ENCODE measurements at regions not wholly inside any gene's neighbourhood (a gene's known extent, or its start where the extent isn't known, plus 50 kb on each side); places are given as distances from the start of the nearest gene placed in this dataset.
"Not testable (repeated sequence)": the region's sequence is repeated elsewhere in the genome, so short reads cannot be mapped to it uniquely, and the experiment has no call there.

DNA sequence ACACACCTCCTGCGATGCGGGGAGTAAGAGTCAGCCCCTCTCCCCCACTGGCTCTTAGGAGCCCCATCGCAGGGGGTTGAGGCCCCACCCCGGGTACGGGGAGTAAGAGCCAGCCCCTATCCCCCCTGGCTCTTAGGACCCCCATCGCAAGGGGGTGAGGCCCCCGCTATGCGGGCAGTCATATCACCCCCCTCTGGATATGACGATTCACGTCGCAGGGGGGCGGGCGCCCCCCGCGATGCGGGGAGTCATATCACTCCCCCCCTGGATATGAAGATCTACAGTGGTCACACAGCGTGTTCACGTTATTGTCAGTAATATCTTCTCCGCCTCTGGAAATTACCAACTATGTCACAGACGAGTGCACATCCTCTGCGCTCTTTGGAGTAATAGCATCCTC lies 61.1 kb downstream of the DEFB131A start:
- DNase-seq = not testable (repeated sequence)

DNA sequence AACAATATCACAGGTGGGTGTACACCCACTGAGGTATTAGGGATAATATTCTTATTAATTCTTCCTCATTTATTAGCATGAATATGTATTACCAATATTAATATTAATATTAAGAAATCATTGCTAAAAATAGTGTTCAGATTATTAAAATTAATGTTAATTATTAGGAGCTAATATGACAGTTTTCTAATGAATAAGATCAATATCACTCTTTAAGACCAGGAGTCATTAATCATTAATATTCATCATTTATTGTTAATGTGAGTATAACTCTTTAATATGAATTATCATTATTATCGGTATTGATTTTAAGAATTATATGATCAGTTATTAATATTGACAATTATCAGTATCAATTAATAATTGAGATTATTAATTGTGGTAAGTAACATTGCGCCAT lies 62.5 kb downstream of the DEFB131A start:
- not testable (repeated sequence) for DNase-seq

DNA sequence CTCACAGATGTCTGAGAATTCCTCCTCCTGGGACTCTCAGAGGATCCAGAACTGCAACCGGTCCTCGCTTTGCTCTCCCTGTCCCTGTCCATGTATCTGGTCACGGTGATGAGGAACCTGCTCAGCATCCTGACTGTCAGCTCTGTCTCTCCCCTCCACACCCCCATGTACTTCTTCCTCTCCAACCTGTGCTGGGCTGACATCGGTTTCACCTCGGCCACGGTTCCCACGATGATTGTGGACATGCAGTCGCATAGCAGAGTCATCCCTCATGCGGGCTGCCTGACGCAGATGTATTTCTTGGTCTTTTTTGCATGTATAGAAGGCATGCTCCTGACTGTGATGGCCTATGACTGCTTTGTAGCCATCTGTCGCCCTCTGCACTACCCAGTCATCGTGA lies 68.7 kb downstream of the DEFB131A start:
- not testable (repeated sequence) for DNase-seq

DNA sequence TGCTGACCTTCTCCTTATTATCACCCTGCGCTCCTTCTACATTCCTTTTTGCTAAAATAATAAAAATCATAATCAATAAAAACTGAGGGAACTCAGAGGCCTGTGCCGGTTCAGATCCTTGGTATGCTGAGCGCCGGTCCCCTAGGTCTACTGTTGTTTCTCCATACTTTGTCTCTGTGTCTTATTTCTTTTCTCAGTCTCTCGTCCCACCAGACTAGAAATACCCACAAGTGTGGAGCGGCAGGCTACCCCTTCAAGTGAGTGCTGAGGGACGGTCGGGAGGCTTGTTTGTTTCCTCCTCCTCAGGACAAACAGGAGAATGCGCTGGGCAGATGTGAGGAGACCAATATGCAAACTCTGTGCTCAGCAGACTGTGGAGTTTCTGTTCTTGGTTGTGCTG lies 75.4 kb downstream of the DEFB131A start:
- not testable (repeated sequence) for DNase-seq

DNA sequence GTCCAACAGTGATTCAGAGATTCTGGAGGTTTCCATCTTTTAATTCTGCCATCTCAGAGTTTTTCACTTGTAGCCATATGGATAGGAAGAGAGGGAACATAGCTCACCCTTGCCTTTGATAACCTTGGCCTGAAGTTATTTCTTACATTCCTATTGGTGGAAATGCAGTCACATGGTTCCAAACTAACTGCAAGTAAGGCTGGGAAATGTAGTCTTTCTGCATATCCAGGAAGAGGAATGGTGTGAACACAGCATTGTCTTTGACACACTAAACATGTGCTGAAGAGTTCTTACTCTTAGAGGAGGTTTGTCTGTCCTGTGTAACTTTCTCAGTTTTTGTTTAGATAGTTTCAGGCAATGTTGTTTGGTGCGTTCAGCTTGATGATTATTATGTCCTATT lies 78.7 kb downstream of the DEFB131A start:
- DNase-seq = not testable (repeated sequence)

DNA sequence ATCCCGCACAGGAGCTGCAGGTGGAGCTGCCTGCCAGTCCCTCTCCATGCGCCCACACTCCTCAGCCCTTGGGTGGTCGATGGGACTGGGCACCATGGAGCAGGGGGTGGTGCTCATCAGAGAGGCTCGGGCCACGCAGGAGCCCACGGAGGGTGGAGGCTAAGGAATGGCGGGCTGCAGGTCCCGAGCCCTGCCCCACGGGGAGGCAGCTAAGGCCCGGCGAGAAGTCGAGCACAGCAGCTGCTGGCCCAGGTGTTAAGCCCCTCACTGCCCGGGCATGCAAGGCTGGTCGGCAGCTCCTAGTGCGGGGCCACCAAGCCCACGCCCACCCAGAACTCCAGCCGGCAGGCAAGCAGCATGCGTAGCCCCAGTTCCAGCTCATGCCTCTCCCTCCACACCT lies 80.2 kb downstream of the DEFB131A start:
- DNase-seq = not testable (repeated sequence)

DNA sequence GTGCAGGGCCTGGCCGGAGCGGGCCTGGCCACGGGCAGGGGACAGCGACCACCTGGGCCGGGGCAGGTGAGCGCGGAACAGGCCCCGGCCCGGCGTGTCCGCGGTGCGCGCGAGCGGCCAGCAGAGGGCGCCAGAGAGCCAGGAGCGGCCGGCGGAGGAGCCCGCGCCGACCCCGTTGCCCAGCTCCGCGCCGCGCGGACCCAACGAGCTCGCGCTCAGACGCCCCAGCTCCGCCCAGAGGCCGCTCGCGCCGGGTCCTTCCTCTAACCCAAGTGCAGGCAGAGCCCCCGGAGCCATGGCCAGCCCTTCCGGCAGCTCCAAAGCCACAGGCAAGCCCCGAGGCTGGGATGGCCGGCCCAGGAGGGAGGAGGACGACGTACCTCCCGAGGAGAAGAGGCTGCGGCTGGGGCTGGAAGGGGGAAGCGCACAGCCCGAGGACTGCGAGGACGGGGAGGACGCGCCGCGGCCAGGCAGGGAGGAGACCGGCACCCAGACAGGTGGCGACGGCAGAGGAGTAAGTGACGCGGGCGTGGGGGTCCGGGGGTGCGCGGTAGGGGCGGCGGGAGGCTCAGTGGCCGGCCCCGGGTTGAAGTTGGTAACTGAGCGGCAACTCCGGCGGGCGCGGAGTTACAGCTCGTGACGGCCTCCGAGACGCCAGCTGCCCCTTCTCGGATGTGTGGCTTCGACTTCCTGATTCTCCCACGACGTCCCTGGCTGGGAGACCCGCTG lies 88.1 kb downstream of the DEFB131A start:
- DNase-seq = peak; percentile 61

DNA sequence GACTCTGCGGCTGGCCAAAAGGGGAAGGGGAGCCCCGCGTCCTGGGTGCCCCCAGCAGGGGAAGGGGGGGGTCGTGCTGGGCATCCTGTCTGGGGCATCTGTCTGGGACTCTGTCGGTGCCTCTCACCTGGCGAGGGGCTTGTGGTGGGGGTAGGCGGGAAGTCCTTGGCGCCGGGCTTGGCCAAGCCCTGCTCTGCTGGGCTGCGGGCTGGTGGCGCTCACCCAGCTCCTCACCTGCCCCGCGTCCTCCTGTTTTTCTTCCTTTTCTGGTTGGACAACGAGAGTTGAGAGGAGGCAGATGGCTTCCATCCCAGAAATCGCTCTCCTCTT lies 88.6 kb downstream of the DEFB131A start:
- DNase-seq = not testable (repeated sequence)

DNA sequence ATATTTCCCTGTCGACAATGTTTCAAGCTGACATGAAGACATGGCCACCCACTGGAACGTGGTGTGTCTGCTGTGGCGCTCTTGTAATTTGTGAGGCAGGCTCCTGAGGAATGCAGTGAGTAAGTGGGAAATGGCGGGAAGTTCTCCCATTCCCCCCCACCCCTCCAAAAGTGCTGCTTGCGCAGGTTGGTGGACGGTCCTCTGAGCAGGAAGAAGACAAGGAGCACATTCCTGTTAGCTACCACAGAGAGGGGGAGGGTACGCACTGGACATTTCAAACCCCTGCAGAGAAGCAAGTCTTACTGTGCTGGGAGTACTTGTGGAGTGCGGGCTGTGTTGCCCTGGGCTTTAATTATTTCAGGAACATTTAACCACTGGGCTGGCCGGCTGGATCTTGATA lies 92.9 kb downstream of the DEFB131A start:
- DNase-seq = peak; percentile 24

DNA sequence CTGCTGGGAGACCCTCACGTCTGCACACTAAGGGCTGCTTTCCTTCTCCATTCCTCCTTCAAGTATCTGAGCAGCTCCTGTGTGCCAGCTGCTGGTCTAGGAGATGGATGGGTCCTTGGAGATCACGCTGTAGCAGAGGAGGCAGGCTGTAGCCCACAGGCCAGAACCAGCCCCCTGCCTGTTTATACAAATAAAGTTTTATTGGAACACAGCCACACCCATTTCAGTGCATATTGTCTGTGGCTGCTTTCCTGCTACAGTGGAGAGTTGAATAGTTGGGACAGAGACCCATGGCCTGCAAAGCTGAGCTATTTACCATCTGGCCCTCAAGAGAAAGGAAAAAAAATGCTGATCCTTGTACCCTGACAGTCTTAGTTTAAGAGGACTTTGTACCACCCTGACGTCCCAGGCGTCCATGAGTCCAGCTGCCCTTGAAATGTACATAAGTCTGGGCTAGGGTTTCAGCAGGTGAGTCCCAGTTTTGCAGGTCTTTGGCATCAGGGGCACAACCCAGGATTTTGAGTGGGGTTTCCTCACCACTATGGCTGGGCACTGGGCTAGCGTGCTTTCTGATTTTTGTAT lies 95.8 kb downstream of the DEFB131A start:
- DNase-seq = not testable (repeated sequence)

DNA sequence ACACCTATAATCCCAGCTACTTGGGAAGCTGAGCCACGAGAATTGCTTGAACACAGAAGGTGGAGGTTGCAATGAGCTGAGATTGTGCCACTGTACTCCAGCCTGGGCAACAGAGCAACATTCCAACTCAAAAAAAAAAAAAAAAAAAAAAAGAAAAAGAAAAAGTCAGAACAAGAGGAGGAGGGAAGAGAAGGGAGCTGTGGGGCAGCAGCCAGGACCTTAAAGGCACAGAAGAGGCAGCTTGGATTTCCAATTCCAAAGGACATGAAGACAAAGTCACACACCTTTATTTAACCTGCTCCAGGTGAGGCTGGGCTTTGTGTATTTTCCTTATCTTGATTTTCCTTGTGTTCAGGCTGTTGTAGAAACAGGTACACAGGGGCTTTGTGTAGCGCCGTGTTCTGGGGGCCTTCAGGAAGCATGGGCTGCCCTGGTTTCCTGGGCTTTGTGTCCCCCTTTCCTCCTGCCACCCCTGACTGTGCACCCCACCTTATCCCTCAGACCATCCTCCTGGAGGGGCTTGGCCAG lies 97.2 kb downstream of the DEFB131A start:
- DNase-seq = not testable (repeated sequence)

DNA sequence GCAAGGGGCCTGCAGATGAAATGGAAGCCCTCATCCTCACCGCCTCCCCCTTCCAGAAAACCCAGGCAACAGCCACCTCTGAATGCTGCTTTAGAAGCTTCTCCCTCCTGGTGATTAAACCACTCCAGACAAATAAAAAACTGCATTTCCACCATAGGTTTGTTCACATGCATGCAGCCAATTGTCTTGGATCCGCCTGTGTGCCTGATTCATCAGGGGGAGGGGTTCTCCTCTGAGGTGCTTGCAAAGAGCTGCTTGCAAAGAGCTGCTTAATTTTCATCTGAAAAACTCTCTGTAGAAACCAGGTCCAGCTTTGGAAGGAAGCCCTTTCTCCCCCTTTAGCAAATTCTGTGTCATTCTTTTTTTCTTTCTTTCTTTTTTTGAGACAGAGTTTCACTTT lies 100.6 kb downstream of the DEFB131A start:
- not testable (repeated sequence) for DNase-seq

DNA sequence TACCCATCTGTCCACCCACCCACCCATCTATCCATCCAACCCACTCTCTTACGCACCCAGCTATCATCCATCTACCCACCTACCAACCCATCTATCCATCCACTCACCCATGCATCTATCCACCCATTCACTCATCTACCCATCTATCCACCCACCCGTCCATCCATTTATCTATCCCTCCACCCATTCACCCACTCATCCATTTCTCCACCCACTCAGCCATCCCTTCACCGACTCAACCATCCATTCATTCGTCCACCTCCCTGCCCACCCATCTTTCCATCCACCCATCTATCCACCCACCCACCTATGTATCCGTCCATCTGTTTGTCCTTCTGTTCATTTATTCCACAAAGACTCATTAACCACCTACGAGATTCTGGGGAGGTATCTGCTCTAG lies 103.3 kb downstream of the DEFB131A start:
- DNase-seq = not testable (repeated sequence)

DNA sequence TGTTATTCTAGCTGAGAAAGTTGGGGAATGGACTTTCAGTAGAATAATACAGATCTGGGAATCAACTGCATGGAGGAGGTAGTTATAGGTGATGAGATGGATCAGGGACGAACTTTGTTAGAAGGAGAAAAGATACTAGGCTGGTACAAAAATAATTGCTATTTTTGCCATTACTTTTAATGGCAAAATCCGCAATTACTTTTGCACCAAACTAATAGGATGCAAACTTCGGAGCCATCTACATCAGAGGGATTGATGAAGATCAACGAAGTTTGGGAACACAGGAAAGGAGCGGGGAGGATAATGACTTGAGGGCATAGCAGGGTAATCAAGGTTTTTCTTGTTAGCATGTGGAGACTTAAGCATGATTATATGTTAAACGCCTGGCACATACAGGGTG lies 111.9 kb downstream of the DEFB131A start:
- not testable (repeated sequence) for DNase-seq

DNA sequence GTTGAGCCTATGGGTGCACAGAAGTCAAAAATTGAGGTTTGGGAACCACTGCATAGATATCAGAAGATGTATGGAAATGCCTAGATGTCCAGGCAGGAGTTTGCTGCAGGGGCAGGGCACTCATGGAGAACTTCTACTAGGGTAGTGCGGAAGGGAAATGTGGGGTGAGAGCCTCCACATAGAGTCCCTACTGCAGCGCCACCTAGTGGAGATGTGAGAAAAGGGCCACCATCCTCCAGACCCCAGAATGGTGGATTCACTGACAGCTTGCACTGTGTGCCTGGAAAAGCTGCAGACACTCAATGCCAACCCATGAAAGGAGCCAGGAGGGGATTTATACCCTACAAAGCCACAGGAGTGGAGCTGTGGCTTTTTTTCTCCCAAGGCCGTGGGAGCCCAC lies 133.7 kb downstream of the DEFB131A start:
- not testable (repeated sequence) for DNase-seq

DNA sequence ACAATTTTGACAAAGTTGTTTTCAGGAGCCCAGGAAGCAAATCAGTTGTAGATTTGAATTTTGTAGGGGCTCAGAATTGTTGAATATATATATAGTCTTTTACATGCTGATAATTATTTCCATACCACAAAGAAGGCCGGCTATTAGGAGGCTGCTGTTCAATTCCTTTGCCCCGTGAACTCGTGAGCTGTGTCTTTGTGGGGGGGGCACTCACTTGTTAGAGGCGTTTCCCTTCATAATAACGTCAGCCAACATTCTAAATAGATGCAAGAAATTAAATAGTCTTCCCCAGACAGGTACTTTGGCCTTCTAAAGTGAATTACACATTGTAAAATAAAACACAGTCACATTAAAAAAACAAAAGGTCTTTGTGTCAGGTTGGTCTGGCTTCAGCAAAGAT lies 138.7 kb downstream of the DEFB131A start:
- DNase-seq = not testable (repeated sequence)

DNA sequence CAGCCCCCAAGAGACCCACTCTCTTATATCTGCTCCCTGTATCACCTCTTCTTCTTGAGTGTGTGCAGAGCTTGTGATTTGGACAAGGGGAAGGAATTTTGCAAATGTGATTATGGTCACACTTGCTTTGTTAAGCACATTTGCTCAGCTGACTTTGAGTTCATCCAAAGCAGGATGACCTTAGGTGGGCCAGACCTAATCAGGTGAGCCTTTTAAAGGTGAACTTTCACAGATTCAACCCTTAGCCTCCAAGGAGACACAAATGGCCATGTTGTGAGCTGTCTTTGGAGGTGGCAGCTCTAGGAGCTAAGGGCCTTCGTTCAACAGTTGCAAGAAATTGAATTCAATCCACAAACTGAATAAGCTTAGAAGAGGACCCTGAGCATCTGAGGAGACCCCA lies 147.8 kb downstream of the DEFB131A start:
- DNase-seq = no peak

DNA sequence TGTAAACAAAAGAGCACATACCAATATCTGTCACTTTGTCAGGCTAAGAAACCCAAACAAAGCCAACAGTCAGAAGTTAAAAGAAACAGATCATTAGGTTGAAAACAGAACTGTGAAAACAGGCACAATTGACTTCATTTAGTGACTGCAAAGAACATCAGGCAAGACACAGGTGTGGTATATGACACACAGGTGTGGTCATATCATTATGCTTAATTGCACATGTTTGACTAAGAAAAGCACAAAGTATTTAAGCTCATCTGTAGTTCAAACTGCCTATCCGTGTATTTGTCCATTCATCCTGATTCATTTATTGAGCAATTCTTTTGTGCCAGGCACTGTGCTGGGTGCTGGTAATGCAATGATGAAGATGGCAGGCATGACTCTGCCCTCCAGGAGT lies 150.7 kb downstream of the DEFB131A start:
- DNase-seq = no peak

DNA sequence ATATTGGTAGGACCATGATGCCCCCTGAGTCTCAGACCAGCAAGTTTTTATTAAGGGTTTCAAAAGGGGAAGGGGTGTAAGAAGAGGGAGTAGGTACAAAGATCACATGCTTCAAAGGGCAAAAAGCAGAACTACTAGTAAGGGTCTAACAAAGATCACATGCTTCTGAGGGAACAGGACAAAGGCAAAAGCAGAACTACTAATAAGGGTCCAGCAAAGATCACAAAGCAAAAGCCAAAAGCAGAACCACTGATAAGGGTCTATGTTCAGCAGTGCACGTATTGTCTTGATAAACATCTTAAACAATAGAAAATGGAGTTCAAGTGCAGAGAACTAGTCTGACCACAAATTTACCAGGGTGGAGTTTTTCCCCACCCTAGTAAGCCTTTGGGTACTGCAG lies 151.3 kb downstream of the DEFB131A start:
- DNase-seq = not testable (repeated sequence)

DNA sequence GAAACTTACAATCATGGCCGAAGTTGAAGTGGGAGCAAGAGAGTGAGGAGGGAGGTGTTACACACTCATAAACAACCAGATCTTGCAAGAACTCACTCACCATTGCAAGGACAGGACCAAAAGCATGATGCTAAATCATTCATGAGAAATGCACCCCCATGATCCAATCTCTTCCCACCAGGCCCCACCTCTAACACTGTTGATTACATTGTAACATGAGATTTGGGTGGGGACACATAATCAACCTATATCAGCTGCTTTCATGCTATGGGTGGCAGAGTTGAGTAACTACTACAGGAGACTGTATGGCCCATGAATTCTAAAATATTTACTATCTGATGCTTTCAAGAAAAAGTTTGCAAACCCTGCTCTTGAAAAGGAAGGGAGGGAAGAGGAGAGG lies 155.1 kb downstream of the DEFB131A start:
- no peak for DNase-seq

DNA sequence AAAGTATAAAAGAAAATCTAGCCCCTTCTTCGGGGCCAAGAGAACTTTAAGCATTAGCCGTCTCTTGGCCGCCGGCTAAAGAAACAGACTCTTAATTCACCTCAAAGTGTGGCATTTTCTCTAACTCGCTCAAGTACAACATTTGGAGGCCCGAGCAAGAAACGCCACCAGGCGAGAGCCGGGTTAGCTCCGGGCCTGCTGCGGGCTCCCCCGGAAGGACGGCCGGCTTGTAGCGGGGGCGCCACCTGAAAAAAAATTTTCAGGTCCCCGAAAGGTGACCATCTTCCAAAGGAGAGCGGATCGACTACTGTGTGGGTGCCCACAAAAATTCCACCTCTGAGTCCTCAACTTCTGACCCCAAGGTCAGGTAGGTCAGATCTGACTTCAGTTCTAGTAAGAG lies 156.0 kb downstream of the DEFB131A start:
- no peak for DNase-seq

DNA sequence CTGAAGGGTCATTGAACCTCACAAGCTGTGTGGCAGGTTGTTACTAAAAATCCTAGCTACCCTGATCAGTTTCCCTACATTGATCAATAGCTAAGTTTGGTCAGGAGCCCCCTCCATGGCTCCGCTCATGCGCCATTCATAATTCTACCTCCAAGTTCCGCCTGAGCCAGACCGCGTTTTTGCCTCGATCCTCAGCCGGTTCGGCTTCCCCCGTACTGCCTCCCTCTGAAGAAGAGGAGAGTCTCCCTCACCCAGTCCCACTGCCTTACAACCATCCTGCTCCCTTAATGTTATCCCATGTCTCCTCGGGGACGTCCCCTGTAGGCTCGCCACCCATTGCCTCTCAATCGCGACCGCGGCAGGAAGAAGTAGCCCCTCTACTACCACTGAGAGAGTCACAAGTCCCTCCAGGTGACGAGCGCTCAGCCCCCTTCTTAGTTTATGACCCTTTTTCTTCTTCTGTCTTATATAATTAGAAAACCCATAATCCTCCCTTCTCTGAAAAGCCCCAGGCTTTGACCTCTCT lies 158.2 kb downstream of the DEFB131A start:
- no peak for DNase-seq

DNA sequence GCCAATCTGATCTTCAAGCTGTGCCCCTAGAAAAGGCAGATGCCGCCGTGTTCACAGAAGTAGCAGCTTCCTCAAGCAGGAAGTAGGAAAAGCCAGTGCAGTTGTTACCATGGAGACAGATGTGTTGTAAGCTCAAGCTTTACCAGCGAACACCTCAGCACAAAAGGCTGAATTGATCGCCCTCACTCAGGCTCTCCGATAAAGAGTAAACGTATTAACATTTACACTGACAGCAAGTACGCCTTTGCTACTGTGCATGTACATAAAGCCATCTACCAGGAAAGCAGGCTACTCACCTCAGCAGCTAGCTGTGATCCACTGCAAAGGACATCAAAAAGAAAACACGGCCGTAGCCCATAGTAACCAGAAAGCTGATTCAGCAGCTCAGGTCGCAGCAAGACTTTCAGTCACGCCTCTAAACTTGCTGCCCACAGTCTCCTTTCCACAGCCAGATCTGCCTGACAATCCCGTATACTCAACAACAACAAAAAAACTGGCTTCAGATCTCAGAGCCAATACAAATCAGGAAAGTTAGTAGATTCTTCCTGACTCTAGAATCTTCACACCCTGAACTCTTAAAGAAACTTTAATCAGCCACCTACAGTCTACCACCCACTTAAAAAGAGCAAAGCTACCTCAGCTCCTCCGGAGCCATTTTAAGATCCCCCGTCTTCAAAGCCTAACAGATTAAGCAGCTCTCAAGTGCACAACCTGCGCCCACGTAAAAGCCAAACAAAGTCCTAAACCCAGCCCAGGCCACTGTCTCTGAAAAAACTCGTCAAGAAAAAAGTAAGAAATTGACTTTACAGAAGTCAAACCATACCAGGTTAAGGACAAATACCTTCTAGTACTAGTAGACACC lies 160.0 kb downstream of the DEFB131A start:
- not testable (repeated sequence) for DNase-seq

All from fibroblast of skin of scalp (primary cell).